ENCODE measurements at regions not wholly inside any gene's neighbourhood (a gene's known extent, or its start where the extent isn't known, plus 50 kb on each side); places are given as distances from the start of the nearest gene placed in this dataset.

DNA sequence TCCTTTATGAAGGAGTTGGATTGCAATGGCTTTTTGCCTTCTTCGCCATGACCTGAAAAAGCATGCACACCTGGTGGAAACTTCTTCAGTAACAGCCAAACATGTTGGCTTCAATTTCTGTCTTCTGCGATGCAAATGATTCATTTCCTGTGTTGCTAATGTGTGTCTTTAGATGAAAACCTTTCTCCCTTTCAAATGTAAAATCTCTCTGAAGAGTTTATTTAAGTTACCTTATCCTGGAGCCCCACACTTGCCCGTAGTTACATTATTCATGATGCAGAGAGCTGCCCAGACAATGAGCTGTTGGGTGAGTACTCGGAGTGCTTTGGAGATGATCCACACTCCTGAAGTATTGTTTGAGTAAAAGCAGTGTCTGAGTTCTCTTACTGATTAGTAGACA lies 1100.9 kb downstream of the RPA4 start:
- H3K4me1 ChIP-seq, result no peaks in the 10 kb centered on the region

DNA sequence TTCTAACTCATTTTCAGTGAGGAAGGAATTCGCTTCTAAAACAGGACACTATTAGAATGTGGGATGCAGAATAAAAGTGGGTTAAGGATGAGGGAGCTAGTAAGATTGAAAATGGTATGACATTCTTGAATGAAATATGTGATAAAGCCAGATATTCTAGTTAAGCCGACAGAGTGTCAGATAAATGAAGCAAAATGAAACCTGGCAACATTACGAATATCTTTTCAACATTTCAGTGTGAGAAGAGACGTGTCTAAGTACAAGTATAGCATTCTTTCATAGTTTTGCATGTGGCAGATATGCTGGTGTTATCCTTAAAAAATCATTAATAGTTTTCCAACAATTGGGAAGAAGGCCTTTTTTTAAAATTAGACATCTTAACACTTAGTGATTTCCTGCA lies 1101.4 kb downstream of the RPA4 start:
- Histone ChIP-seq H3K27ac (no peak overlapping the region), H3K4me1 (no peaks in the 10 kb centered on the region), H3K9me3 (no peaks in the 10 kb centered on the region), H3K4me3 (no peak overlapping the region), H3K27me3 (no peaks in the 10 kb centered on the region), H3K36me3 (no peaks in the 10 kb centered on the region)
- DNase-seq, result no peak
- no peak for TF ChIP-seq POLR2A (IDR thresholded peaks at IDR 0.05)
- TF ChIP-seq, protein P1, sequence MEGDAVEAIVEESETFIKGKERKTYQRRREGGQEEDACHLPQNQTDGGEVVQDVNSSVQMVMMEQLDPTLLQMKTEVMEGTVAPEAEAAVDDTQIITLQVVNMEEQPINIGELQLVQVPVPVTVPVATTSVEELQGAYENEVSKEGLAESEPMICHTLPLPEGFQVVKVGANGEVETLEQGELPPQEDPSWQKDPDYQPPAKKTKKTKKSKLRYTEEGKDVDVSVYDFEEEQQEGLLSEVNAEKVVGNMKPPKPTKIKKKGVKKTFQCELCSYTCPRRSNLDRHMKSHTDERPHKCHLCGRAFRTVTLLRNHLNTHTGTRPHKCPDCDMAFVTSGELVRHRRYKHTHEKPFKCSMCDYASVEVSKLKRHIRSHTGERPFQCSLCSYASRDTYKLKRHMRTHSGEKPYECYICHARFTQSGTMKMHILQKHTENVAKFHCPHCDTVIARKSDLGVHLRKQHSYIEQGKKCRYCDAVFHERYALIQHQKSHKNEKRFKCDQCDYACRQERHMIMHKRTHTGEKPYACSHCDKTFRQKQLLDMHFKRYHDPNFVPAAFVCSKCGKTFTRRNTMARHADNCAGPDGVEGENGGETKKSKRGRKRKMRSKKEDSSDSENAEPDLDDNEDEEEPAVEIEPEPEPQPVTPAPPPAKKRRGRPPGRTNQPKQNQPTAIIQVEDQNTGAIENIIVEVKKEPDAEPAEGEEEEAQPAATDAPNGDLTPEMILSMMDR (IDR thresholded peaks at IDR 0.05), result no peak

More for the DNA sequence above, 1100.9 kb downstream of the RPA4 start:
- no peak overlapping the region for H3K27ac ChIP-seq
- H3K36me3 ChIP-seq, result no peaks in the 10 kb centered on the region
- TF ChIP-seq POLR2A (IDR thresholded peaks at IDR 0.05), result no peak
- TF ChIP-seq, protein P1 (IDR thresholded peaks at IDR 0.05), result no peak
- H3K4me3 ChIP-seq, result no peak overlapping the region
- no peaks in the 10 kb centered on the region for H3K9me3 ChIP-seq
- no peak for DNase-seq
- H3K27me3 ChIP-seq, result no peaks in the 10 kb centered on the region

DNA sequence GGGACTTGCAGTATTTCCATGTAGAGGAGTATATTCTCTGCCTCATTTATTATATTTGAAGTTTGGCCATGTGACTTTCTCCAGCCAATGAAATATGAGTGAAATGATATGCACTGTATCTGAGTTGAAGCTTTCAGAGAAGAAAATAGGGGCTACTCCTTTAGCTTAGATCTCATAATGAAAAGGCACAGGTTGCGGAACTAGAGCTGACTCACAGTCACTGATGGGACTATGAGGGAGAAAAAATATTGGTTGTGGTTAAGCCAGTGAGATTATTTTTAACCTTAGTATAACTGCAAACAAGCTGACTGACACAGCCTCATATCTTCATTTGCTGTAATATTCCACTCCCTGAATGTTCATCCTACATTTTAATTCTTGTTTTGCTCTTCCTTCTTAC lies 1104.3 kb downstream of the RPA4 start:
- no peak overlapping the region for H3K27ac ChIP-seq
- no peaks in the 10 kb centered on the region for H3K36me3 ChIP-seq
- H3K9me3 ChIP-seq, result no peaks in the 10 kb centered on the region
- H3K4me1 ChIP-seq, result no peaks in the 10 kb centered on the region
- TF ChIP-seq, protein P1 (IDR thresholded peaks at IDR 0.05), result no peak
- no peak for TF ChIP-seq POLR2A (IDR thresholded peaks at IDR 0.05)
- no peak for DNase-seq
- no peak overlapping the region for H3K4me3 ChIP-seq
- no peaks in the 10 kb centered on the region for H3K27me3 ChIP-seq

DNA sequence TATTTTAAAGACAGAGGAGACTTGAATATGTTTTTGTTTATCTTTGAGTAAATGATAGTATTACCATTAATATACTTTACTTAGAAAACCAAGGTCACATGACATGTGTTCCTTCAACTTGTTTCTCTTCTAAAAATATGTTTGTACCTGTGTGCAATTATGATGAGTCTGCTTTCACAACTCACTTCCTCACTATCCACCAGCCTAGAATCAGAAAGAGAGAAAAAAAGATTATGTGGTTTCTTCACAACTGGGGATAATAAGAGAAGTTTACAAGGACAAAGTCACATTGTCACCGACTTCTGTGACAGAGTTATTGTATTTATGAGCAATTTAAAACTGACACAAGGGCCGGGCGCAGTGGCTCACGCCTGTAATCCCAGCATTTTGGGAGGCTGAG lies 1112.1 kb downstream of the RPA4 start:
- DNase-seq, result no peak
- Histone ChIP-seq H3K4me3 (no peak overlapping the region), H3K36me3 (no peaks in the 10 kb centered on the region), H3K4me1 (no peaks in the 10 kb centered on the region), H3K27me3 (no peaks in the 10 kb centered on the region), H3K27ac (no peak overlapping the region), H3K9me3 (no peaks in the 10 kb centered on the region)
- TF ChIP-seq, protein P1 (IDR thresholded peaks at IDR 0.05), result no peak
- TF ChIP-seq POLR2A (IDR thresholded peaks at IDR 0.05), result no peak

DNA sequence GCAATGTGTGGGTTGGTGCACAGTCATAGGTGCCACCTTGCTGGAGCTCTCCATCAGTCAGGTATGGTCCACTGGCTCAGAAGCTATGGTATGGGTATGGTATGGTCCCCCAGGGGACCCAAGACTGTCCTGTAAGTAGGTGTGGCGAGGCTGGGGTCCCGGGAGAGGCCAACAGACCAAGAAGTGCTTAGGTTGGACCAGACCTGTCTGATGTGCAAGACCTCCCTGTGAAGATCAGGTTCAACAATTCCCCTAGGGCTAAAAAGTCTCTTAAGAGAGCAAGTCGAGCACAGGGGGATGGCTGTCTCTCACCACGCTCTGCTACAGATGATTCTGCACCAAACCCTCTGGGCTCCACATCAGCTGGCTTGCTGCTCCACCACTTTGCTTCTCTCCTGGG lies 1145.0 kb downstream of the RPA4 start:
- H3K27ac ChIP-seq, result no peak overlapping the region
- DNase-seq, result no peak
- H3K36me3 ChIP-seq, result no peaks in the 10 kb centered on the region
- H3K9me3 ChIP-seq, result no peaks in the 10 kb centered on the region
- no peaks in the 10 kb centered on the region for H3K4me1 ChIP-seq
- no peak overlapping the region for H3K4me3 ChIP-seq
- no peak for TF ChIP-seq POLR2A (IDR thresholded peaks at IDR 0.05)
- TF ChIP-seq, protein P1 (IDR thresholded peaks at IDR 0.05), result no peak
- no peaks in the 10 kb centered on the region for H3K27me3 ChIP-seq

DNA sequence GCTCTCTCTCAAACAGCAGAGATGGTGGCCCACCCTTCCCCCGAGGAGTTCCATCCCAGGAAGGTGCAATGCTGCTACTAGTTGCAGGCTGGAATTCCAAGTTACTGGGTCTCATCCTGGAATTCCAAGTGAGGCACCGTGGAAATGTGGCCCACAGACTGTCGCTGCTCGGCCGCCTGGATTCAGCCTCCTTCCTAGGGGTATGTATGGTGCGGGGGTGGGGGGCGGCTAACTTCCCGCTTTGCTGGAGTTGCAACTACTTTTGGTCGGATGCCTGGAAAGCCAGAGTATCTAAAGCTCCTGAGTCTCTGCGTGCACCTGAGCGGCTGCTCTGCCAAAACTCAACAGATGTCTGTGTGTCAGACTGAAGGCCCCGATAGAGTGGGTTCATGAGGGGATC lies 1146.2 kb downstream of the RPA4 start:
- H3K4me3 ChIP-seq, result no peak overlapping the region
- no peaks in the 10 kb centered on the region for H3K27me3 ChIP-seq
- no peaks in the 10 kb centered on the region for H3K36me3 ChIP-seq
- H3K9me3 ChIP-seq, result no peaks in the 10 kb centered on the region
- TF ChIP-seq, protein P1 (IDR thresholded peaks at IDR 0.05), result no peak
- no peak for TF ChIP-seq POLR2A (IDR thresholded peaks at IDR 0.05)
- H3K4me1 ChIP-seq, result no peaks in the 10 kb centered on the region
- DNase-seq, result no peak
- no peak overlapping the region for H3K27ac ChIP-seq
